HG03064 (cell line): ENCODE measurements at regions not wholly inside any gene's neighbourhood (a gene's known extent, or its start where the extent isn't known, plus 50 kb on each side); places are given as distances from the start of the nearest gene placed in this dataset.

Source experiments
- ATAC-seq: cut with Tn5 transposase; IDR thresholded peaks from one replicate; pipeline ENCODE4 v1.9.1; 2021; ENCODE audit warnings: low read depth; ENCODE audit not compliant: unreplicated experiment

DNA sequence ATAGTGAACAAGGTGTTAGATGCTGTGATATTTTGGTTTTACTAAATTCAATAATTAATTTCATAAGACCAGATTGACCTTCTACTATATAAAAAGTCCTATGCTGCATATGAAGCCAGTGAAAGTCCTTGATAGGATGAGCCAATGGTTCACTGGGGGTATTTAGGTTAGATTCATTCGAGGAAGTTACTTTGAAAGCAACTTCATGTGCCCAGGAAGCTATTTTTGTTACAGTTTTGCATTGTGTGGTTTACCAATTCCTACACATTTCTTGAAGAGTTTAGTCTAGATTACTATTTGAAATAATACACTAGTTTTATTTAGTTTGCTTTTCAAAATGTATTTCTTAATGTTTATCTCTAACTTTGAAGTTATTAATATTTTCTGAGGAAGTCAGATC lies 58.5 kb upstream of the RMST start:
- peak; percentile 26 for ATAC-seq

DNA sequence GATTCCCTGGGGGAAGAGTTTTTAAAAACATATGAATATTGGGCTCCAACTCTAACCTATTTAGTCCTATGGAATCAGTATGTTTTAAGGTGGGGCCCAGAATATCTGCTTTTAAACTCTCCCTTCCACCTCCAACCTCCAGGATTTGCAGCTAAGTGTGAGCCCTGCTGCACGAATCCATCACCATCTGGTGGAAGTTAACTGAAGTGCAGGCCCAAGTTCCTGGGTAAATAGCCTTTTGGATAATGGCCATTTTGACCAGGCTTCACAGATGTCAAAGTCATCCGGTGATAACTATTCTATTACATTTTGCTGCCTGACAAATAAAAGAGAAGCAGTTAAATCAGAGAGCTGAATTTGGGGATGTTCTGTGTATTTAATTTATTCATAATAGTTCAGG lies 58.1 kb upstream of the RMST start:
- ATAC-seq: peak; percentile 83

DNA sequence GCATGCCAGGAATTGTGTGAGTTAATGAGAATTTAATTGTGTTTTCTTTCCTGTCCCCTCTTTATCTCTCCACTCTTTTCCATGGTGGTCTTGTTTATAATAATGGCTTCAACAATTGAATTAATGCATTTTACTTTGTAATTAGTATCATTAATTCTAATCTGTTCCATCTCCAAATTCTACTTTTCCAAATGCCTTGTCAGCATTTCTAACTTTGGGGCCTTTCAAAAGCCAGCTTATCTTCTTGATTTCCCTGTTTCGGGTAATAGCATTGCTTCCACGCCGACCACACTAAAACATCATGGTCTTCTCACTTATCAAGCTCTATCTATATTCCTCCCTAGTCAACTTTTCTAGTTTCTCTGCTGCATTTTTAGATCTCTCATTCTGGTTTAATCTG lies 54.2 kb upstream of the RMST start:
- no peak for ATAC-seq

DNA sequence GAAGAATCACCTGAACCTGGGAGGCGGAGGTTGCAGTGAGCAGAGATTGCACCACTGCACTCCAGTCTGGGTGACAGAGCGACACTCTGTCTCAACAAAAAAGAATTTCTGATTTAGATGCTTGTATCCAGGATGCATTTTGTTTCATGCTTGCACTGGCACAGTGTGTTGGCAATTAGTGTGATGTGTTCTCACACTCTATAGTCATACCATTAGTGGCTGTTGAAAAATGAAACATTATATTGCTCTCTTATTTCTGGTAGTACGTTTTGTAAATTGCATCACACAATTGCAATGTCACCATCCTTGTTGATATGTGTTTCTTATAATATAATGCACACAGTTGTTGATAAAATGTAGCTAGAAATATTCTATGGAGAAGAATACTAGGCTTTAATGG lies 51.3 kb upstream of the RMST start:
- ATAC-seq: no peak
